Endothelial cell (in vitro differentiated cells): ENCODE measurements at regions not wholly inside any gene's neighbourhood (a gene's known extent, or its start where the extent isn't known, plus 50 kb on each side); places are given as distances from the start of the nearest gene placed in this dataset.

ENCODE experiments used
- DNase-seq: peaks from one replicate; pipeline ENCODE4 v3.0.0; 2021; ENCODE audit warnings: low spot score
- H3K27ac Mint-ChIP-seq: one replicate; pipeline ENCODE4 v1.8.0; 2021; ENCODE audit warnings: mixed read lengths, inconsistent platforms; ENCODE audit not compliant: unreplicated experiment
- H3K27me3 Mint-ChIP-seq: one replicate; pipeline ENCODE4 v1.8.0; 2021; ENCODE audit warnings: mild to moderate bottlenecking, moderate library complexity, mixed read lengths, inconsistent platforms; ENCODE audit not compliant: unreplicated experiment
- H3K36me3 Mint-ChIP-seq: one replicate; pipeline ENCODE4 v1.8.0; 2021; ENCODE audit warnings: mild to moderate bottlenecking, low read depth, mixed read lengths, inconsistent platforms; ENCODE audit not compliant: unreplicated experiment
- H3K4me1 Mint-ChIP-seq: one replicate; pipeline ENCODE4 v1.8.0; 2021; ENCODE audit warnings: mild to moderate bottlenecking, mixed read lengths, inconsistent platforms; ENCODE audit not compliant: unreplicated experiment
- H3K4me3 Mint-ChIP-seq: one replicate; pipeline ENCODE4 v1.8.0; 2021; ENCODE audit warnings: mild to moderate bottlenecking, mixed read lengths, inconsistent platforms; ENCODE audit not compliant: unreplicated experiment
- H3K9me3 Mint-ChIP-seq: one replicate; pipeline ENCODE4 v1.8.0; 2021; ENCODE audit warnings: mixed read lengths, inconsistent platforms; ENCODE audit not compliant: unreplicated experiment
- CTCF ChIP-seq: fragments of 200-600 bp; sonication (generic); IDR thresholded peaks from one replicate; pipeline ENCODE4 v1.5.0; 2021; ENCODE audit warnings: antibody characterized with exemption; ENCODE audit not compliant: unreplicated experiment

GRCh38 chr5:94028001-94028400, 286.6 kb upstream of the POU5F2 start:
- Mint-ChIP-seq H3K36me3 (peaks cover 5% of the 10 kb centered on the region), H3K27ac (no peak overlapping the region), H3K27me3 (peaks cover 3% of the 10 kb centered on the region), H3K9me3 (no peaks in the 10 kb centered on the region), H3K4me3 (no peak overlapping the region), H3K4me1 (peaks cover 2% of the 10 kb centered on the region)
- DNase-seq, result no peak
- TF ChIP-seq CTCF, result no peak

DNA sequence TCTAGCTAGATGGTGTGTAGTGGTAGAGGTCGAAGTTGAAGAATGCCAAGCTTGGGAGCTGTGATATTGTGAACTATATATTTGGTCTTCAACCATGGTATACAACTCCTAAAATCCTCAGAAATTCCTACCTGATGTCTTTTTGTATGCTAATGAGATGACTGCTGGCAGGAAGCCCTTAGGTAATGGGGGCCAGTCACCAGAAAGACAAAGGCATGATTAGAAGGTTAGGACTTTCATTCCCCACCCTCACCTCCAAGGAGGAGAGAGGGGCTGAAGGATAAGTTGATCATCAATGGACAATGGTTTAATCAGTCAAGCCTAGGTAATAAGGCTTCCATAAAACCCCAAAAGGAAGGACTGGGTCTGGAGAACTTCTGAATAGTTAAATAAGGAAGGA, 285.7 kb upstream of the POU5F2 start:
- Mint-ChIP-seq H3K4me3 (no peak overlapping the region), H3K4me1 (peaks cover 2% of the 10 kb centered on the region), H3K36me3 (peaks cover 4% of the 10 kb centered on the region), H3K27me3 (peaks cover 3% of the 10 kb centered on the region), H3K9me3 (no peaks in the 10 kb centered on the region), H3K27ac (no peak overlapping the region)
- DNase-seq, result no peak
- no peak for TF ChIP-seq CTCF

- Mint-ChIP-seq H3K4me1 (peaks cover 2% of the 10 kb centered on the region), H3K27ac (no peak overlapping the region), H3K4me3 (no peak overlapping the region), H3K27me3 (peaks cover 3% of the 10 kb centered on the region), H3K9me3 (no peaks in the 10 kb centered on the region), H3K36me3 (peaks cover 3% of the 10 kb centered on the region)
- no peak for DNase-seq
- no peak for TF ChIP-seq CTCF
Observed at GRCh38 chr5:94025788-94026473, 284.5 kb upstream of the POU5F2 start.

DNA sequence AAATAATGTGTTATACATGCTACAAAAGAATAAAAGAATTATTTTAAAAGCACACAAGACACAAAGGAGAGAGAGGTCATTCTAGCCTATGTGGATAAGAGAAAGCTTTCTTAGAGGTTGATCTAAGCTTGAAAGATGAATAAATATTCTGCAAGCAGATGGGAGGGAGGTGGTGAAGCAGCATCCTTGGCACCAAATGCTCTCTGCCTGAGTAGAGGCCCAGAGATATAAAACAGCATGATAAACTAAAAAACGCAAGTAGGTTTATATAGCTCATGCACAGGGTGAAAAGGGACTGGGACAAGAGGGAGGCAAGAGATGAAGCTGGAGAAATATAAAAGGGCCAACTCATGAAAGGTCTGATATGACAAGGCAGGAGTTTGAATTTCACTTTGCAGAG, 283.2 kb upstream of the POU5F2 start:
- H3K9me3 Mint-ChIP-seq, result no peaks in the 10 kb centered on the region
- H3K27me3 Mint-ChIP-seq, result peaks cover 3% of the 10 kb centered on the region
- DNase-seq, result no peak
- TF ChIP-seq CTCF, result no peak
- H3K4me1 Mint-ChIP-seq, result peaks cover 2% of the 10 kb centered on the region
- H3K27ac Mint-ChIP-seq, result no peak overlapping the region
- H3K36me3 Mint-ChIP-seq, result peaks cover 3% of the 10 kb centered on the region
- H3K4me3 Mint-ChIP-seq, result no peak overlapping the region

GRCh38 chr5:94024101-94024500, 282.7 kb upstream of the POU5F2 start:
- H3K9me3 Mint-ChIP-seq, result no peaks in the 10 kb centered on the region
- H3K27me3 Mint-ChIP-seq, result peaks cover 3% of the 10 kb centered on the region
- peaks cover 3% of the 10 kb centered on the region for H3K36me3 Mint-ChIP-seq
- no peak for TF ChIP-seq CTCF
- H3K27ac Mint-ChIP-seq, result no peak overlapping the region
- no peak for DNase-seq
- peaks cover 2% of the 10 kb centered on the region for H3K4me1 Mint-ChIP-seq
- no peak overlapping the region for H3K4me3 Mint-ChIP-seq
